ENCODE measurements at regions not wholly inside any gene's neighbourhood (a gene's known extent, or its start where the extent isn't known, plus 50 kb on each side); places are given as distances from the start of the nearest gene placed in this dataset.
A peak's percentile ranks its signal among the peaks of the same experiment; 100 is the strongest.
"Not testable (repeated sequence)": the region's sequence is repeated elsewhere in the genome, so short reads cannot be mapped to it uniquely, and the experiment has no call there.

DNA sequence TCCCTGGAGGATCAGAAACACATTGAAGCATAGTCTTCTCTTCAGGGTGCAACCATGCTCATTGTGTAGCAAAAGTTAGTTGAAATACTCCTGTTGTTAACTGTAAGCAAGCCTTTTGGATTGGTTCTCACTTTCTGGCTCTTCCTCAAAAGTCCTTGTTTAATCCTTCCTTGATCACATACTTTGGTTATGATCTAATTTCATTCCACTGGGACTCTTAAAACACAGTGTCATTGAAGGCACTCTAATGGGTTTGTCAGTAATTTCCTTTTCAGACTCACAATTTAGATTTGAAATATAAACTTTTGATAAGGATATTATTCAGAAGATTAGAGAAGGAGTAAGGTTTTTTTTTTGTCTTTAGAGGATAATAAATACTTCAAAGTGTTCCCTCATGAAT lies 451.7 kb upstream of the SGO1 start:
- TF ChIP-seq, protein P1, sequence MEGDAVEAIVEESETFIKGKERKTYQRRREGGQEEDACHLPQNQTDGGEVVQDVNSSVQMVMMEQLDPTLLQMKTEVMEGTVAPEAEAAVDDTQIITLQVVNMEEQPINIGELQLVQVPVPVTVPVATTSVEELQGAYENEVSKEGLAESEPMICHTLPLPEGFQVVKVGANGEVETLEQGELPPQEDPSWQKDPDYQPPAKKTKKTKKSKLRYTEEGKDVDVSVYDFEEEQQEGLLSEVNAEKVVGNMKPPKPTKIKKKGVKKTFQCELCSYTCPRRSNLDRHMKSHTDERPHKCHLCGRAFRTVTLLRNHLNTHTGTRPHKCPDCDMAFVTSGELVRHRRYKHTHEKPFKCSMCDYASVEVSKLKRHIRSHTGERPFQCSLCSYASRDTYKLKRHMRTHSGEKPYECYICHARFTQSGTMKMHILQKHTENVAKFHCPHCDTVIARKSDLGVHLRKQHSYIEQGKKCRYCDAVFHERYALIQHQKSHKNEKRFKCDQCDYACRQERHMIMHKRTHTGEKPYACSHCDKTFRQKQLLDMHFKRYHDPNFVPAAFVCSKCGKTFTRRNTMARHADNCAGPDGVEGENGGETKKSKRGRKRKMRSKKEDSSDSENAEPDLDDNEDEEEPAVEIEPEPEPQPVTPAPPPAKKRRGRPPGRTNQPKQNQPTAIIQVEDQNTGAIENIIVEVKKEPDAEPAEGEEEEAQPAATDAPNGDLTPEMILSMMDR (IDR thresholded peaks at IDR 0.05; ENCODE audit: unreplicated experiment): no peak
- no peaks in the 10 kb centered on the region for H3K27me3 Mint-ChIP-seq (ENCODE audit: unreplicated experiment)
- H3K9me3 Mint-ChIP-seq (ENCODE audit: unreplicated experiment): no peaks in the 10 kb centered on the region
- no peak for DNase-seq (ENCODE audit: low spot score)
- H3K4me3 Mint-ChIP-seq (ENCODE audit: unreplicated experiment): no peak overlapping the region
- no peaks in the 10 kb centered on the region for H3K4me1 Mint-ChIP-seq (ENCODE audit: unreplicated experiment)
- H3K36me3 Mint-ChIP-seq (ENCODE audit: low read depth, unreplicated experiment): no peaks in the 10 kb centered on the region
- no peak overlapping the region for H3K27ac Mint-ChIP-seq (ENCODE audit: unreplicated experiment)

DNA sequence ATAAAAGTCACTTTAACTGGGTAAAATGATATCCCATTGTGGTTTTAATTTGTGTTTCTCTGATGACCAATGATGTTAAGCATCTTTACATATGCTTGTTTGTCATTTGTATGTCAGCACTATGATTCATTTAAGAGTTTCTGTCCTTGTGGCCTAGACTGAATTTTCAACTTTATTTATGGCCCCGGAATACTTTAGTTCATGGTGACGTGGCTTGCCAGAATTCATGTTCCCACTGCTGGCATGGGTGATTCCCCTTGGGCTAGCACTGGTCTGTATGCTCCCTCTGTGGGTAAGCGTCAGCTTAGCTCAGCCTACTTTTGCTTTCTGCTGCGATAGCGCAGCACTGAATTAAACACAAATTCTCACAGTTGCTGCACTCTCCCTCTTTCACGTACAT lies 436.3 kb upstream of the SGO1 start:
- Mint-ChIP-seq H3K27me3 (ENCODE audit: unreplicated experiment) (no peaks in the 10 kb centered on the region), H3K4me1 (ENCODE audit: unreplicated experiment) (peaks cover 21% of the 10 kb centered on the region), H3K36me3 (ENCODE audit: low read depth, unreplicated experiment) (peaks cover 3% of the 10 kb centered on the region), H3K9me3 (ENCODE audit: unreplicated experiment) (no peaks in the 10 kb centered on the region), H3K27ac (ENCODE audit: unreplicated experiment) (no peak overlapping the region), H3K4me3 (ENCODE audit: unreplicated experiment) (no peak overlapping the region)
- no peak for DNase-seq (ENCODE audit: low spot score)
- TF ChIP-seq, protein P1 (IDR thresholded peaks at IDR 0.05; ENCODE audit: unreplicated experiment): no peak

DNA sequence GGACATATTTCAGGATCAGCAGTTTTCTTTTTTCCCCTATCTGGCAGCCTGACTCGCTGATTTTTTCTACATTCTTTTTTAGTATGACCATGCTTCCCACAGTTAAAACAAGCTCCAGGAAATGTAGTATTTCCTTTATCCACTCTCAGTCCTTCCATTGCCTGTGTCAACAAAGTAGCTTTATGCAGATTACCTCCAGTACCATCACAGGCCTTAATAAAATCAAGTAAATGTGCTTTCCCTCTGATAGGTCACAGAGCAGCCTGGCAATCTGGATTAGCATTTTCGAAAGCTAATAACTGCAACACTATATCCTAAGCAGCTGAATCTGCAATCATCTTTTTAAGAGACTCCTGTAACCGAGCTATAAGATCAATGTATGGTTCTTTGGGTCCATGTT lies 432.6 kb upstream of the SGO1 start:
- DNase-seq (ENCODE audit: low spot score); H3K27me3 Mint-ChIP-seq (ENCODE audit: unreplicated experiment); H3K9me3 Mint-ChIP-seq (ENCODE audit: unreplicated experiment); H3K4me3 Mint-ChIP-seq (ENCODE audit: unreplicated experiment); H3K36me3 Mint-ChIP-seq (ENCODE audit: low read depth, unreplicated experiment): not testable (repeated sequence)
- H3K4me1 Mint-ChIP-seq (ENCODE audit: unreplicated experiment): peaks cover 16% of the 10 kb centered on the region
- H3K27ac Mint-ChIP-seq (ENCODE audit: unreplicated experiment): peak overlapping the region; percentile 61

DNA sequence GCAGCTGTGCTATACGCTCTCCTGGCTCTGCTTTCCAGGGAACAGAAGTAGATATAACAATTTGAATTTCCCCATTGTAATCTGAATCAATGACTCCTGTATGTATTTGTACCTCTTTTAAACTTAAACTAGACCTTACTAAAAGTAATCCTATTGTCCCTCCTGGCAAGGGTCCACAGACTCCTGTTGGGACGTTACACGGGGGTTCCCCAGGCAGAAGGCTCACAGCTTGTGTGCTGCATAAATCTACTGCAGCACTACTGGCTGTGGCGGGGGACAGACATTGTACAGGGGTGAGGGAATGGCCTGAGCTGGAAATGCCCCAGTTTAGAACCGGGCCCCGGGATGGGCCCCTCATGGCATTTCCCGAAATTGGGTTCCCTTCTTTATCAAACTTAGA lies 432.2 kb upstream of the SGO1 start:
- not testable (repeated sequence) for H3K27me3 Mint-ChIP-seq (ENCODE audit: unreplicated experiment); DNase-seq (ENCODE audit: low spot score); H3K36me3 Mint-ChIP-seq (ENCODE audit: low read depth, unreplicated experiment); H3K9me3 Mint-ChIP-seq (ENCODE audit: unreplicated experiment); H3K4me3 Mint-ChIP-seq (ENCODE audit: unreplicated experiment)
- H3K27ac Mint-ChIP-seq (ENCODE audit: unreplicated experiment): peak overlapping the region; percentile 61
- peaks cover 16% of the 10 kb centered on the region for H3K4me1 Mint-ChIP-seq (ENCODE audit: unreplicated experiment)

DNA sequence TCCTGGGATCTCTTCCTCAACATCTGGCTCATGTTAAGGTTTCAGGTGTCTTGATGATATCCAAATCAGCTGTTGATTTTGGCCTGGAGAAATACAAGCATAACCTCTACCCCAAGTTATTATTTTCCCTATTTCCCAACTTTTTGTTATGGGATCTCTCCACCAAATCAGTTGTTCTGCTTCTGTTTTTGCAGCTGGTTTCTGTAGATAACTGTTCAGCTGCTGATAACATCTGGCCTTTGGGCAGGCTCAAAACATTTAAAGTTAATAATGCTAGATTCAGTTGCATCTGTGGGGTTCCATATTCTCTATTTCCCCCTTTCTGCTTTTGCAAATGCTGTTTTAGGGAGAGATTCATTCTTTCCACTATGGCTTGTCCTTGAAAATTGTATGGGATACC lies 430.0 kb upstream of the SGO1 start:
- H3K9me3 Mint-ChIP-seq (ENCODE audit: unreplicated experiment); H3K27me3 Mint-ChIP-seq (ENCODE audit: unreplicated experiment); H3K4me3 Mint-ChIP-seq (ENCODE audit: unreplicated experiment); H3K36me3 Mint-ChIP-seq (ENCODE audit: low read depth, unreplicated experiment); DNase-seq (ENCODE audit: low spot score); H3K27ac Mint-ChIP-seq (ENCODE audit: unreplicated experiment): not testable (repeated sequence)
- H3K4me1 Mint-ChIP-seq (ENCODE audit: unreplicated experiment): peaks cover 16% of the 10 kb centered on the region

DNA sequence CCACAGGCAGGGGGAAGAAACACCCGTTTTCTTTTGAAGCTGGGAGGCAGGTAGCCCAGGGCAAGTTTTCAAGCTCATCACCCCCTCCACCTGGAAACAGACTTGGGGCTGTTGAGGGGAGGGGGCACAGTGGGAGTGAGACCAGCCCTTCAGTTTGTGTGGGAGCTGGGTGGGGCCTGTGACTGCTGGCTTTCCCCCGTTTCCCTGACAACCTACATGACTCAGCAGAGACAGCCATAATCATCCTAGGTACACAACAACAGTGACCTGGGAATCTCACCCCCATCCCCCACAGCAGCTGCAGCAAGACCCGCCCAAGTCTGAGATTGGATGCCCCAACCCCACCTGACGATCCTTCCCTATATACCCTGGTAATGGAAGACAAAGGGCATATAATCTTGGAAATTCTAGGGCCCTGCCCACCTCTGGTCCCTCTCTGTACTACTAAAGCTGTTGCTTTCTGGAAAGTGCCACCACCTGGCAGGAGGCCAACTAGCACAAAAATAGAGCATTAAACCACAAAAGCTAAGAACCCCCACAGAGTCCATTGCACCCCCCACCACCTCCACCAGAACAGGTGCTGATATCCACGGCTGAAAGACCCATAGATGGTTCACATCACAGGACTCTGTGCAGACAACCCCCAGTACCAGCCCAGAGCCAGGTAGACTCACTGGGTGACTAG lies 422.2 kb upstream of the SGO1 start:
- Mint-ChIP-seq H3K4me1 (ENCODE audit: unreplicated experiment) (no peaks in the 10 kb centered on the region), H3K4me3 (ENCODE audit: unreplicated experiment) (no peak overlapping the region), H3K9me3 (ENCODE audit: unreplicated experiment) (peaks cover 3% of the 10 kb centered on the region), H3K27me3 (ENCODE audit: unreplicated experiment) (peaks cover 4% of the 10 kb centered on the region), H3K27ac (ENCODE audit: unreplicated experiment) (no peak overlapping the region), H3K36me3 (ENCODE audit: low read depth, unreplicated experiment) (no peaks in the 10 kb centered on the region)
- TF ChIP-seq, protein P1 (IDR thresholded peaks at IDR 0.05; ENCODE audit: unreplicated experiment): no peak
- no peak for DNase-seq (ENCODE audit: low spot score)
